ENCODE measurements at regions not wholly inside any gene's neighbourhood (a gene's known extent, or its start where the extent isn't known, plus 50 kb on each side); places are given as distances from the start of the nearest gene placed in this dataset.

DNA sequence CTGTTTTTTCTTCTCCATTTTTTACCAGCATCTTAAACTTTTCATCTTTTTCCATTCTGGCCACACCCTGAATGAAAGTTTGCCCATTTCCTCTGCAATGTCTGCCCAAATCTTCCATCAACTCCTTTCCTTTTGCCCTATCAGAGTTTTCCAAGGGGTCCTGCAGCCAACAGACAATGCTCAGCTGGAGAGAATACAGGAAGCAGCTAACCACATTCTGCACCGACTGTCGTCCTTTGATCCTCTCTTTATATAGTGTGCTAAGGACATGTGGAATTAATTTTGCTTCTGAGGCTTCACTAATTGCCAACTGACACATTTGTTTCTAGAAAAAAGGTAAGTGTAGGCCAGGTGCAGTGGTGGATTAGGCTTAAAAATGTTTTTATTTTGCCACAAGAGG, 50.5 kb upstream of the DLX2 start:
- H3F3A ChIP-seq (ENCODE audit: control insufficient read depth, insufficient read depth) = no peaks in the 10 kb centered on the region
- TF ChIP-seq, protein P1, sequence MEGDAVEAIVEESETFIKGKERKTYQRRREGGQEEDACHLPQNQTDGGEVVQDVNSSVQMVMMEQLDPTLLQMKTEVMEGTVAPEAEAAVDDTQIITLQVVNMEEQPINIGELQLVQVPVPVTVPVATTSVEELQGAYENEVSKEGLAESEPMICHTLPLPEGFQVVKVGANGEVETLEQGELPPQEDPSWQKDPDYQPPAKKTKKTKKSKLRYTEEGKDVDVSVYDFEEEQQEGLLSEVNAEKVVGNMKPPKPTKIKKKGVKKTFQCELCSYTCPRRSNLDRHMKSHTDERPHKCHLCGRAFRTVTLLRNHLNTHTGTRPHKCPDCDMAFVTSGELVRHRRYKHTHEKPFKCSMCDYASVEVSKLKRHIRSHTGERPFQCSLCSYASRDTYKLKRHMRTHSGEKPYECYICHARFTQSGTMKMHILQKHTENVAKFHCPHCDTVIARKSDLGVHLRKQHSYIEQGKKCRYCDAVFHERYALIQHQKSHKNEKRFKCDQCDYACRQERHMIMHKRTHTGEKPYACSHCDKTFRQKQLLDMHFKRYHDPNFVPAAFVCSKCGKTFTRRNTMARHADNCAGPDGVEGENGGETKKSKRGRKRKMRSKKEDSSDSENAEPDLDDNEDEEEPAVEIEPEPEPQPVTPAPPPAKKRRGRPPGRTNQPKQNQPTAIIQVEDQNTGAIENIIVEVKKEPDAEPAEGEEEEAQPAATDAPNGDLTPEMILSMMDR (IDR thresholded peaks at IDR 0.05; ENCODE audit: low read depth, low read length, poor library complexity, severe bottlenecking) = no peak
- TF ChIP-seq EZH2phosphoT487 (IDR thresholded peaks at IDR 0.05; ENCODE audit: borderline replicate concordance, low read length) = no peak
- H3K36me3 ChIP-seq (ENCODE audit: control insufficient read depth, low read length) = no peaks in the 10 kb centered on the region
- no peaks in the 10 kb centered on the region for H3K27me3 ChIP-seq (ENCODE audit: control insufficient read depth, low read length)
- H3K4me3 ChIP-seq (ENCODE audit: low read length) = no peak overlapping the region
- no peaks in the 10 kb centered on the region for H3K9me2 ChIP-seq (replicated peaks; ENCODE audit: control insufficient read depth, low read length)
- H3K4me2 ChIP-seq (ENCODE audit: low read length) = no peak overlapping the region
- H3K27ac ChIP-seq (ENCODE audit: low read depth, low read length) = no peak overlapping the region
- H4K20me1 ChIP-seq (ENCODE audit: control insufficient read depth, insufficient read depth, low read depth, low read length) = no peaks in the 10 kb centered on the region
- H3K79me2 ChIP-seq (ENCODE audit: control insufficient read depth, low read length) = no peaks in the 10 kb centered on the region
- no peaks in the 10 kb centered on the region for H3K9me3 ChIP-seq (ENCODE audit: control insufficient read depth, insufficient read depth, low read length)
- H3K4me1 ChIP-seq (ENCODE audit: control insufficient read depth, low read length) = no peaks in the 10 kb centered on the region

DNA sequence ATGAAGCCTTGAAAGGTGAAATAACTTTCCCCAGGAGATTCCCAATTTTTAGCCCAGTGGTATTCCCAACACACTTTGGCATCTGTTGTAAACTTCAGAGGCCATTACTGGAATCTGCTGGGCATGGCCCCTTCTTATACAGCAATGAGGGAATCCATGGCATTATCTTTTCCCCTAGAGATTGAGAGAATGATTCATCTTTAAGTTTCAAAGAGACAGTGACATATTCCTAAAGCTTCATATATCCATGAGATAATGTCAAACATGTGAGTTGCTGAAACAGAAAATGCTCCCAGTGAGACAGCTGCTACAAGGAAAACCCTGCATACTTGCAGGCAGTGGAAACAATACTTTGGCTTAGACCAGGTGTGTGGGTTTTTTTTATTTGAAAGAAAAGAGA, 51.1 kb upstream of the DLX2 start:
- 0 out of 2 replicates have a peak, but pooled peaks cover 4% of the 10 kb centered on the region for H3K27me3 ChIP-seq (ENCODE audit: control insufficient read depth, low read length)
- H3K9me3 ChIP-seq (ENCODE audit: control insufficient read depth, insufficient read depth, low read length) = no peaks in the 10 kb centered on the region
- no peak overlapping the region for H3K27ac ChIP-seq (ENCODE audit: low read depth, low read length)
- TF ChIP-seq, protein P1 (IDR thresholded peaks at IDR 0.05; ENCODE audit: low read depth, low read length, poor library complexity, severe bottlenecking) = no peak
- no peak for TF ChIP-seq EZH2phosphoT487 (IDR thresholded peaks at IDR 0.05; ENCODE audit: borderline replicate concordance, low read length)
- no peaks in the 10 kb centered on the region for H3K36me3 ChIP-seq (ENCODE audit: control insufficient read depth, low read length)
- H3K79me2 ChIP-seq (ENCODE audit: control insufficient read depth, low read length) = no peaks in the 10 kb centered on the region
- no peak overlapping the region for H3K4me2 ChIP-seq (ENCODE audit: low read length)
- no peaks in the 10 kb centered on the region for H3K4me1 ChIP-seq (ENCODE audit: control insufficient read depth, low read length)
- H4K20me1 ChIP-seq (ENCODE audit: control insufficient read depth, insufficient read depth, low read depth, low read length) = no peaks in the 10 kb centered on the region
- H3K4me3 ChIP-seq (ENCODE audit: low read length) = no peak overlapping the region
- H3F3A ChIP-seq (ENCODE audit: control insufficient read depth, insufficient read depth) = no peaks in the 10 kb centered on the region
- no peaks in the 10 kb centered on the region for H3K9me2 ChIP-seq (replicated peaks; ENCODE audit: control insufficient read depth, low read length)

DNA sequence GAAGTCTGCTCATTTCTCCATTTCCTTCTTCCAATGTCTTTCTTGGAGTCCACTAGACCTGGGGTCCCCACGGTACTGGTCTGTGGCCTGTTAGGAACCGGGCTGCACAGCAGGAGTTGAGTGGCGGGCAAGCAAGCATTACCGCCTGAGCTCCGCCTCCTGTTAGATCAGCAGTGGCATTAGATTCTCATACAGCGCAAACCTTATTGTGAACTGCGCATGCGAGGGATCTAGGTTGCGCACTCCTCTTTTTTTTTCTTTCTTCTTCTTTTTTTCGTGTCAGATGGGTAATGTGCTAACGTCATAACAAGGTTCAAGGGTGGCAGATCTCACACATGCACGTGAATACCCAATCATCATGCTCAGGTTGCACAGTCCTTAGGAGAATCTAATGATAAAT, 53.1 kb upstream of the DLX2 start:
- Histone ChIP-seq H4K20me1 (ENCODE audit: control insufficient read depth, insufficient read depth, low read depth, low read length) (no peaks in the 10 kb centered on the region), H3K4me1 (ENCODE audit: control insufficient read depth, low read length) (no peaks in the 10 kb centered on the region), H3K9me2 (replicated peaks; ENCODE audit: control insufficient read depth, low read length) (no peaks in the 10 kb centered on the region), H3K9me3 (ENCODE audit: control insufficient read depth, insufficient read depth, low read length) (no peaks in the 10 kb centered on the region), H3K36me3 (ENCODE audit: control insufficient read depth, low read length) (no peaks in the 10 kb centered on the region), H3K79me2 (ENCODE audit: control insufficient read depth, low read length) (no peaks in the 10 kb centered on the region), H3K4me3 (ENCODE audit: low read length) (no peak overlapping the region), H3K27me3 (ENCODE audit: control insufficient read depth, low read length) (0 out of 2 replicates have a peak, but pooled peaks cover 4% of the 10 kb centered on the region), H3K4me2 (ENCODE audit: low read length) (no peak overlapping the region), H3F3A (ENCODE audit: control insufficient read depth, insufficient read depth) (no peaks in the 10 kb centered on the region), H3K27ac (ENCODE audit: low read depth, low read length) (no peak overlapping the region)
- TF ChIP-seq, protein P1 (IDR thresholded peaks at IDR 0.05; ENCODE audit: low read depth, low read length, poor library complexity, severe bottlenecking) = no peak
- TF ChIP-seq EZH2phosphoT487 (IDR thresholded peaks at IDR 0.05; ENCODE audit: borderline replicate concordance, low read length) = no peak
